Stomach (tissue), 8 donors: ENCODE measurements at regions not wholly inside any gene's neighbourhood (a gene's known extent, or its start where the extent isn't known, plus 50 kb on each side); places are given as distances from the start of the nearest gene placed in this dataset.

Source experiments
- DNase-seq, 2 donors: peaks; one replicate each; pipeline versions ENCODE4 v3.0.0 to v3.0.0-alpha.2; 2013 to 2019
- H3K27ac ChIP-seq, 5 donors: fragments of 200-600 bp in 4 of 5; sonication (generic) in 4 of 5; one replicate each; pipeline ENCODE4 v1.5.1; 2013 to 2019; ENCODE audit warnings: mild to moderate bottlenecking in 1 of 5, moderate library complexity in 1 of 5
- H3K27me3 ChIP-seq, 3 donors: fragments of 200-600 bp; sonication (generic); one replicate each; pipeline ENCODE4 v1.5.1; 2017 to 2019; ENCODE audit warnings: mixed run types in 1 of 3
- H3K36me3 ChIP-seq, 4 donors: fragments of 200-600 bp; sonication (generic); 1 replicate in 3 of 4; 2 replicates in 1 of 4; pipeline ENCODE4 v1.5.1; 2016 to 2019
- H3K4me1 ChIP-seq, 4 donors: fragments of 200-600 bp; sonication (generic); one replicate each; pipeline ENCODE4 v1.5.1; 2016 to 2019
- H3K4me3 ChIP-seq, 4 donors: fragments of 200-600 bp; sonication (generic) in 3 of 4; one replicate each; pipeline ENCODE4 v1.5.1; 2016 to 2019; ENCODE audit warnings: mild to moderate bottlenecking in 1 of 4
- H3K9me3 ChIP-seq, 4 donors: fragments of 200-600 bp; sonication (generic); one replicate each; pipeline ENCODE4 v1.5.1; 2016 to 2019
- CTCF ChIP-seq, 7 experiments: fragments of 450-650 bp in 4 of 7; fragments of 200-600 bp in 3 of 7; sonication (generic) in 3 of 7; IDR thresholded peaks; one replicate each; pipeline ENCODE4 v1.5.1; 2016 to 2019; ENCODE audit warnings: antibody characterized with exemption in 7 of 7, control low read depth in 2 of 7, mild to moderate bottlenecking in 1 of 7
- EP300 ChIP-seq: sonication (generic); formaldehyde crosslinking; IDR thresholded peaks from one replicate; pipeline ENCODE4 v1.6.1; 2017; ENCODE audit warnings: antibody characterized with exemption
- POLR2A ChIP-seq, 4 donors: fragments of 450-650 bp; IDR thresholded peaks; one replicate each; pipeline ENCODE4 v1.6.1; 2016; ENCODE audit warnings: antibody characterized with exemption in 4 of 4, control low read depth in 2 of 4, mild to moderate bottlenecking in 1 of 4, moderate library complexity in 1 of 4
- POLR2AphosphoS5 ChIP-seq, 3 donors: sonication (generic); formaldehyde crosslinking; IDR thresholded peaks; one replicate each; pipeline ENCODE4 v1.6.1; 2016; ENCODE audit warnings: antibody characterized with exemption in 3 of 3
- WGBS, 5 donors: extraction: QIAGEN DNeasy Blood & Tissue Kit in 3 of 5; methylation state at CpG; one replicate each; pipeline versions ENCODE4 v1.1.5 to v1.1.7; 2013 to 2018; 5-methylcytosine and 5-hydroxymethylcytosine counted together
- intact Hi-C: fragments of 100-400 bp; cut with DNase I; formaldehyde crosslinking; loops from one replicate; pipeline ENCODE4 v1.15.1; 2023; ENCODE audit warnings: low total_unique reads
- donor health status: healthy with polysubstance abuse.
- donor health status: Bipolar disorder and iron deficiency.
- donor health status: healthy.

- intact Hi-C loops: no loop called here
- no peaks in the 10 kb centered on the region for H3K36me3 ChIP-seq
- 31 to 67% (median 45%) methylated on average over 2 of the region's 2 CpGs for whole genome bisulfite sequencing, 5 donors
- DNase-seq: no peak
- no peak overlapping the region for H3K4me3 ChIP-seq
- H3K27me3 ChIP-seq: no peaks in the 10 kb centered on the region
- H3K9me3 ChIP-seq: peaks cover 0 to 5% (median 0%) of the 10 kb centered on the region in 4 donors
- no peaks in the 10 kb centered on the region for H3K4me1 ChIP-seq
- TF ChIP-seq POLR2A (IDR thresholded peaks at IDR 0.05) (no peak), POLR2AphosphoS5 (IDR thresholded peaks at IDR 0.05) (no peak), CTCF (IDR thresholded peaks at IDR 0.05) (no peak), EP300 (no peak)
- no peak overlapping the region for H3K27ac ChIP-seq
These were observed 222.1 kb upstream of the ANO3 start for GRCh38 chr11:26109658-26110368.

- intact Hi-C loops: no loop called here
- no peak overlapping the region for H3K4me3 ChIP-seq
- peaks cover 0 to 5% (median 0%) of the 10 kb centered on the region in 4 donors for H3K9me3 ChIP-seq
- TF ChIP-seq POLR2A (IDR thresholded peaks at IDR 0.05) (no peak), POLR2AphosphoS5 (IDR thresholded peaks at IDR 0.05) (no peak), EP300 (no peak), CTCF (IDR thresholded peaks at IDR 0.05) (no peak)
- no peaks in the 10 kb centered on the region for H3K27me3 ChIP-seq
- no peaks in the 10 kb centered on the region for H3K36me3 ChIP-seq
- H3K27ac ChIP-seq: no peak overlapping the region
- DNase-seq: no peak
- H3K4me1 ChIP-seq: no peaks in the 10 kb centered on the region
These were observed 219.7 kb upstream of the ANO3 start for GRCh38 chr11:26112264-26112663.

- Histone ChIP-seq H3K27me3 (no peaks in the 10 kb centered on the region), H3K36me3 (no peaks in the 10 kb centered on the region), H3K27ac (no peak overlapping the region), H3K4me1 (no peaks in the 10 kb centered on the region), H3K4me3 (no peak overlapping the region), H3K9me3 (no peaks in the 10 kb centered on the region)
- no peak for TF ChIP-seq CTCF (IDR thresholded peaks at IDR 0.05)
- TF ChIP-seq EP300: no peak
- TF ChIP-seq POLR2AphosphoS5 (IDR thresholded peaks at IDR 0.05): no peak
- no peak for TF ChIP-seq POLR2A (IDR thresholded peaks at IDR 0.05)
- intact Hi-C loops: no loop called here
- WGBS, 5 donors: 89 to 95% (median 92%) methylated on average over 2 of the region's 2 CpGs
- no peak for DNase-seq
These were observed 210.5 kb upstream of the ANO3 start for GRCh38 chr11:26121466-26121865.

GRCh38 chr11:26126741-26127140, 205.2 kb upstream of the ANO3 start:
- TF ChIP-seq POLR2A (IDR thresholded peaks at IDR 0.05) (no peak), EP300 (no peak)
- no peak for DNase-seq
- Histone ChIP-seq H3K4me3 (no peak overlapping the region), H3K9me3 (no peaks in the 10 kb centered on the region), H3K27me3 (no peaks in the 10 kb centered on the region), H3K4me1 (no peaks in the 10 kb centered on the region), H3K27ac (no peak overlapping the region), H3K36me3 (no peaks in the 10 kb centered on the region)
- intact Hi-C loops: no loop called here

GRCh38 chr11:26127336-26127735, 204.6 kb upstream of the ANO3 start:
- Histone ChIP-seq H3K4me3 (no peak overlapping the region), H3K27ac (no peak overlapping the region), H3K4me1 (no peaks in the 10 kb centered on the region), H3K27me3 (no peaks in the 10 kb centered on the region), H3K36me3 (no peaks in the 10 kb centered on the region), H3K9me3 (no peaks in the 10 kb centered on the region)
- intact Hi-C loops: no loop called here
- no peak for DNase-seq
- TF ChIP-seq EP300 (no peak), CTCF (IDR thresholded peaks at IDR 0.05) (no peak), POLR2AphosphoS5 (IDR thresholded peaks at IDR 0.05) (no peak)
